Tibial artery (tissue), 4 donors: ENCODE measurements at regions not wholly inside any gene's neighbourhood (a gene's known extent, or its start where the extent isn't known, plus 50 kb on each side); places are given as distances from the start of the nearest gene placed in this dataset.

Source experiments
- DNase-seq, 2 donors: peaks; one replicate each; pipeline ENCODE4 v3.0.0-alpha.2; 2019
- H3K27ac ChIP-seq, 2 donors: fragments of 200-600 bp; sonication (generic) in 1 of 2; 1 replicate in 1 of 2; 2 replicates in 1 of 2; pipeline ENCODE4 v1.5.1; 2018 to 2019; ENCODE audit warnings: mild to moderate bottlenecking in 1 of 2
- H3K27me3 ChIP-seq, 2 donors: fragments of 200-600 bp; sonication (generic) in 1 of 2; one replicate each; pipeline versions ENCODE4 v1.5.1 to v1.6.0; 2016 to 2019
- H3K36me3 ChIP-seq, 3 donors: fragments of 200-600 bp; sonication (generic) in 2 of 3; one replicate each; pipeline ENCODE4 v1.5.1; 2016 to 2019; ENCODE audit warnings: mild to moderate bottlenecking in 2 of 3
- H3K4me1 ChIP-seq, 4 donors: fragments of 200-600 bp; sonication (generic) in 2 of 4; 1 replicate in 3 of 4; 2 replicates in 1 of 4; pipeline ENCODE4 v1.5.1; 2016 to 2019
- H3K4me3 ChIP-seq, 2 donors: fragments of 200-600 bp; sonication (generic) in 1 of 2; 1 replicate in 1 of 2; 2 replicates in 1 of 2; pipeline ENCODE4 v1.5.1; 2018 to 2019; ENCODE audit warnings: mild to moderate bottlenecking in 2 of 2
- H3K9me3 ChIP-seq, 3 donors: fragments of 200-600 bp; sonication (generic) in 1 of 3; one replicate each; pipeline ENCODE4 v1.5.1; 2016 to 2019
- intact Hi-C: fragments of 100-400 bp; cut with DNase I; formaldehyde crosslinking; loops from one replicate; pipeline ENCODE4 v1.15.0; 2023; ENCODE audit warnings: low total_unique reads
- TF ChIP-seq, protein P1 (sequence below), 2 experiments: fragments of 200-600 bp in 1 of 2; fragments of 450-650 bp in 1 of 2; IDR thresholded peaks; one replicate each; pipeline ENCODE4 v1.5.1; 2017 to 2019; ENCODE audit warnings: antibody characterized with exemption in 2 of 2, mild to moderate bottlenecking in 1 of 2, moderate library complexity in 1 of 2

GRCh38 chr2:138329162-138329561 lies 172.4 kb upstream of the SPOPL start:
- intact Hi-C loops = no loop called here
- H3K9me3 ChIP-seq = no peaks in the 10 kb centered on the region
- DNase-seq = no peak

GRCh38 chr2:138329591-138329990 lies 172.0 kb upstream of the SPOPL start:
- Histone ChIP-seq H3K27ac (peak overlapping the region in 1 of 2 donors; percentile 18), H3K27me3 (no peaks in the 10 kb centered on the region), H3K4me3 (no peak overlapping the region), H3K4me1 (peaks cover 0 to 25% (median 2%) of the 10 kb centered on the region in 4 donors), H3K36me3 (no peaks in the 10 kb centered on the region), H3K9me3 (no peaks in the 10 kb centered on the region)
- TF ChIP-seq, protein P1, sequence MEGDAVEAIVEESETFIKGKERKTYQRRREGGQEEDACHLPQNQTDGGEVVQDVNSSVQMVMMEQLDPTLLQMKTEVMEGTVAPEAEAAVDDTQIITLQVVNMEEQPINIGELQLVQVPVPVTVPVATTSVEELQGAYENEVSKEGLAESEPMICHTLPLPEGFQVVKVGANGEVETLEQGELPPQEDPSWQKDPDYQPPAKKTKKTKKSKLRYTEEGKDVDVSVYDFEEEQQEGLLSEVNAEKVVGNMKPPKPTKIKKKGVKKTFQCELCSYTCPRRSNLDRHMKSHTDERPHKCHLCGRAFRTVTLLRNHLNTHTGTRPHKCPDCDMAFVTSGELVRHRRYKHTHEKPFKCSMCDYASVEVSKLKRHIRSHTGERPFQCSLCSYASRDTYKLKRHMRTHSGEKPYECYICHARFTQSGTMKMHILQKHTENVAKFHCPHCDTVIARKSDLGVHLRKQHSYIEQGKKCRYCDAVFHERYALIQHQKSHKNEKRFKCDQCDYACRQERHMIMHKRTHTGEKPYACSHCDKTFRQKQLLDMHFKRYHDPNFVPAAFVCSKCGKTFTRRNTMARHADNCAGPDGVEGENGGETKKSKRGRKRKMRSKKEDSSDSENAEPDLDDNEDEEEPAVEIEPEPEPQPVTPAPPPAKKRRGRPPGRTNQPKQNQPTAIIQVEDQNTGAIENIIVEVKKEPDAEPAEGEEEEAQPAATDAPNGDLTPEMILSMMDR (IDR thresholded peaks at IDR 0.05) = no peak
- no peak for DNase-seq
- intact Hi-C loops = no loop called here

More at GRCh38 chr2:138329162-138329561, 172.4 kb upstream of the SPOPL start:
- H3K4me3 ChIP-seq = no peak overlapping the region
- no peaks in the 10 kb centered on the region for H3K27me3 ChIP-seq
- peaks cover 0 to 21% (median 2%) of the 10 kb centered on the region in 4 donors for H3K4me1 ChIP-seq
- TF ChIP-seq, protein P1 (IDR thresholded peaks at IDR 0.05) = no peak
- peak overlapping the region in 1 of 2 donors; percentile 18 for H3K27ac ChIP-seq
- H3K36me3 ChIP-seq = no peaks in the 10 kb centered on the region

DNA sequence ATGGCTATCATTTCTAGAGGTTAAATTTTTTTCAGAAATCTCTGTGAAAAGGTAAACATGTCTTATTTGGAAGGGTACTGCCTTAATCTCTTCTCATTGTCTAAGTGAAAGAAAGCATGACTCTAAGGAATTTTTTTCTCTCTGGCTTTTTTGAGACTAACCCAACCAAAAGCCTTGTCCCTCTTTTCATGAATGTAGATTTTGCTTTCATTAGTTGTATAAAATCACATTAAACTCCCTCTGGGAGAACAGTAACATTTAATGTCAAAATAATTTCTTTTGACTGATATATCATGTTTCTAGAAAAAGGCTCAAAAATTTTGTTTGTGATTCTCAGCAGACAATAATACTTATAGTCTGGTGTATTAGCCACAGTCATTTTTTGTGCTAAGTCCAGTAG lies 168.4 kb upstream of the SPOPL start:
- Histone ChIP-seq H3K4me3 (no peak overlapping the region), H3K36me3 (no peaks in the 10 kb centered on the region), H3K27ac (no peak overlapping the region), H3K27me3 (no peaks in the 10 kb centered on the region), H3K4me1 (peaks cover 0 to 43% (median 2%) of the 10 kb centered on the region in 4 donors), H3K9me3 (no peaks in the 10 kb centered on the region)
- intact Hi-C loops = no loop called here
- DNase-seq = no peak
- TF ChIP-seq, protein P1 (IDR thresholded peaks at IDR 0.05) = no peak

DNA sequence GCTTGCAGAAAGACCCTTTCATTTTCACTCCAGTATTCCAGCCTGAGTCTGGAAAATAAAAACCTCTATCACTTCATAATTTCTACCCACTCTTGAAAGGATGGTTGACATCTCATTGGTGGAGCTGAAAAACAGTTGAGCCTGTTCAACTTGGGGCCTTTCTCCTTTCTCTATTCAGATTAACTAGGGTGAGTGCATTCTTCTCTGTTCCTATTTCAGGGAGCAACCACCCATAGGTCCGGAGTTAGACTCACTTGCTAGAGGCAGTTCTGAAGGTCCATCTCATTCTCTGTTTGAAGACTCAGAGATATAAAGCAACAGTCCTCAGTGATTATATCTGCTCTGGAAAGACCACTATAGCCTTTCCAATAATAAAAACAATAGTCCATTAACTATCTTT lies 167.9 kb upstream of the SPOPL start:
- TF ChIP-seq, protein P1 (IDR thresholded peaks at IDR 0.05) = no peak
- H3K27me3 ChIP-seq = no peaks in the 10 kb centered on the region
- peaks cover 0 to 43% (median 2%) of the 10 kb centered on the region in 4 donors for H3K4me1 ChIP-seq
- intact Hi-C loops = no loop called here
- no peak overlapping the region for H3K4me3 ChIP-seq
- H3K36me3 ChIP-seq = no peaks in the 10 kb centered on the region
- H3K27ac ChIP-seq = peak overlapping the region; percentile 36 to 41
- no peaks in the 10 kb centered on the region for H3K9me3 ChIP-seq
- DNase-seq = no peak

- TF ChIP-seq, protein P1 (IDR thresholded peaks at IDR 0.05) = no peak
- H3K4me3 ChIP-seq = no peak overlapping the region
- intact Hi-C loops = no loop called here
- H3K27ac ChIP-seq = peak overlapping the region; percentile 36 to 41
- DNase-seq = peak; percentile 49 to 81
- no peaks in the 10 kb centered on the region for H3K27me3 ChIP-seq
- no peaks in the 10 kb centered on the region for H3K36me3 ChIP-seq
- H3K9me3 ChIP-seq = no peaks in the 10 kb centered on the region
- H3K4me1 ChIP-seq = peaks cover 0 to 38% (median 2%) of the 10 kb centered on the region in 4 donors
These were observed 167.2 kb upstream of the SPOPL start for GRCh38 chr2:138334323-138334722.

- DNase-seq = no peak
- intact Hi-C loops = no loop called here
- H3K36me3 ChIP-seq = no peaks in the 10 kb centered on the region
- H3K4me1 ChIP-seq = peaks cover 0 to 31% (median 0%) of the 10 kb centered on the region in 4 donors
- H3K27ac ChIP-seq = peak overlapping the region; percentile 36 to 41
- TF ChIP-seq, protein P1 (IDR thresholded peaks at IDR 0.05) = no peak
- no peaks in the 10 kb centered on the region for H3K9me3 ChIP-seq
- H3K4me3 ChIP-seq = no peak overlapping the region
- H3K27me3 ChIP-seq = no peaks in the 10 kb centered on the region
These were observed 166.5 kb upstream of the SPOPL start for GRCh38 chr2:138335036-138335435.
